Ecto neural progenitor cell (in vitro differentiated cells): ENCODE measurements at regions not wholly inside any gene's neighbourhood (a gene's known extent, or its start where the extent isn't known, plus 50 kb on each side); places are given as distances from the start of the nearest gene placed in this dataset.
"Not testable (repeated sequence)": the region's sequence is repeated elsewhere in the genome, so short reads cannot be mapped to it uniquely, and the experiment has no call there.

Experiments
- DNase-seq: peaks from one replicate; pipeline ENCODE4 v3.0.0-alpha.2; 2018; ENCODE audit warnings: low spot score

- DNase-seq = no peak
Observed at GRCh38 chr4:64821219-64821976, 412.1 kb upstream of the TECRL start.

DNA sequence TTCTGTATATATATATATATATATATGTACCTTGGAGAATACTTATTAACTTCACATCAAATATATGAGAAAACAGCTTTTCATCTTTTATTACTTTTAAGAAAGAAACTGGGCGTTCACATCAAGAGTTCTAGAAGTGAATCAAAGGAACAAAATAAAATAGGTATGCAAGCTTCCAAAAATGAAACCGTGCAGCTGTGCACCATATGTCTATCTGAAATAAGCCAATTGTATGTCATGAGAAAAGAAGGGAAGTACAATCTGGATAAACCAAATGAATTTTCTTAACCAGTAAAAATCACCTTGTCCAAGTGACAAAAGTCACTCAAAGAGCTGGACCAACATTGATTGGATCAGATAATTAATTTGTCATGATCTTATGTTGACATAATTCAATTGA lies 405.4 kb upstream of the TECRL start:
- DNase-seq = no peak

- no peak for DNase-seq
Observed at GRCh38 chr4:64807821-64808220, 398.6 kb upstream of the TECRL start.

- DNase-seq = peak; percentile 36
Observed at GRCh38 chr4:64799751-64800150, 390.5 kb upstream of the TECRL start.

DNA sequence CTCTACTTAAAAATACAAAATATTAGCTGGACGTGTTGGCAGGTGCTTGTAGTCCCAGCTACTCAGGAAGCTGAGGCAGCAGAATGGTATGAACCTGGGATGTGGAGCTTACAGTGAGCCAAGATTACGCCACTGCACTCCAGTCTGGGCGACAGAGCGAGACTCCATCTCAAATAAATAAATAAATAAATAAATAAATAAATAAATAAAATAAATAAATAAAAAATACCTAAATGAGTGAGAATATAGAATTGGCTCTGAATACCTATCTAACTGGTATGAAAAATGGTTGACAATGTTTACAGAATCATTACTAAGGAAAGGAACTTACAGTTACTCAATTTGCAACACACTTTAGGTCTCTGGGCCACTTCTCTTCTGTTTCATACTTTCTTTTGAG lies 389.6 kb upstream of the TECRL start:
- DNase-seq = not testable (repeated sequence)

GRCh38 chr4:64796581-64796980 lies 387.3 kb upstream of the TECRL start:
- DNase-seq = no peak

DNA sequence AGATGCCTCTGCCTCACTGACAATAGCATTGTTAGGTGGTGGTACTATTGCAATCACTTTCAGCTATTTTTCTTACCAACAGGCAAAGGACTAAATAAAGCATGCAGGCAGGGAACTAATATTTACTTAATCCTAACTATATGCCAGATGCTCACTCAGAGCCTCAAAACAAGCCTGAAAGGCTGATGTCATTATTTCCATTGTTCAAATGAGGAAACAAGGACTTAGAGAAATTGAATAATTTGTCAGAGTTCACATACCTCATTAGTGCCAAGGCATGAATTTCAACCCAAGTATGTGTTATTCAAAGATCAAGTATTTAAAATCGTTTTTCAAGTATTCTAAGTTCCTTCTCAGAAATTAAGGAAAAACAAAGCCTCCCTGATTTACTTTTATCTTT lies 374.9 kb upstream of the TECRL start:
- no peak for DNase-seq

- DNase-seq = no peak
Observed at GRCh38 chr4:64781737-64782326, 372.6 kb upstream of the TECRL start.

DNA sequence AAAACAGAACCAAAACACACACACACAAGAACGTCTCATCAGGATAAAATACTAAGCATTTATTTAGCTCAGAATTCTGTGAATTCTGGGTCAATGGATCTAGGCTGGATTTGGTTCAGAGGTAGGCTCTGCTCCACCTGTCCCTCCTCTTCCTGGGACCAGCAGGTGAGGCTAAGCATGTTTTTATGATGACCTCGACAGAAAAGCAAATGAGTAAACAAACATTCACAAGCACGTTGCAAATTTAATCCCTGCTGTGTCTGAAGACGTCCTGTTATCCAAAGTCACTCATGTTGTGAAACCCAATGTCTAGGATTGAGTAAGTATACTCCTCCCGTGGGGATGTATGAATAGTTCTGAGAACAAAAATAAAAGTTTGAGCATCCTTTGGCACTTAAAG lies 371.4 kb upstream of the TECRL start:
- no peak for DNase-seq

DNA sequence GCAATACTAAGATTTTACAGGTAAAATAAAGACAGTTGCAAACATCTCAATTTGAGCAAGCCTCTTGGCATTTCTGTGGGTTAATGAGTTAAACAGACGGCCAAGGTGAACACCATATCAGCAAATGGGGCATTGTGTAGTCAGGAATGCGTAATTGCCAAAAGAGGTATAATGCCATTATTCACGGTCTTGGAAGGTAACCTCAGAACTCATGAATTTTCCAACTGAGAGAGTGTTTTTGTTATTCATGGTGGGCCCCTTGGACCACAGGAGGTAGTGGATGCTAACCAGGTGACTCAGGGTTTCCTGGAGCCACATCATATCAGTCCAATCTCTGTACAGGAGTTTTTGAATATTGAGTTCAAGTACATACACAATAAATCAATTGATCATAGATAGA lies 368.0 kb upstream of the TECRL start:
- DNase-seq = no peak

DNA sequence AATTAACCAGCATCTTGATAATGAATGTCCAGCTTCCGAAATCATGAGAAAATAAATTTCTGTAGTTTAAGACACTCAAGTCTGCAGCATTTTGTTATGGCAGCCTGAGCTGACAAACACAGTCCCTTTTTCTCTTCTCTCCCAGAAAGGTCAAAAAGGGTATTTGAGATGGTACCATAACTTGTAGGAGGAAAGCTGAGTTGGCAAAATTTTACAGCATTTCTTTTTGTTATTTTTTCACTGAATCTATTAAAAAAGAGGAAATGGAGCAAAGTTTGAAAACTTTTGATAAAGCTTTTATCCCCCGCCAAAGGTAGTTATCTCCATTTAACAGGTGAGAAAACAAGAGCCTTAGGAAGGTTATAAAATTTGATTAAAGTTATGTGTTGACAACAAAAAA lies 367.6 kb upstream of the TECRL start:
- no peak for DNase-seq

DNA sequence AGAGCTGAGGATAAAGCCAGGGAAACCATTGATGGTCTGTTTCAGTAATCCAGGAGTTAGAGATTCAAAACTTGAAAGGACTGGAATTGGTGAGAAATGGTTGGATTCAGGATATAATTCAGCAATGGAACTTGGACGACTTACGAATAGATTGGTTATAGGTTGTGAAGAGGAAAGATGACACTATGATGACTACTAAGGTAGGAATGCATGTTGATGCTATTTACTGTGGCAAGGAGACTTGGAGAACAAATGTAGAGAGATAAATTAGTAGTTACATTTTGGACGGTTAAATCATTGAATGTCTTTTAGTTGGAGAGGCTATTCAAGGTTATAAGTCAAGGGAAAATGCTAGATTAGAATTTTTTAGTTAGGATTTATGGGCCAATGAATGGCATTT lies 365.4 kb upstream of the TECRL start:
- no peak for DNase-seq

- DNase-seq = no peak
Observed at GRCh38 chr4:64771149-64771548, 361.9 kb upstream of the TECRL start.

- no peak for DNase-seq
Observed at GRCh38 chr4:64767547-64767946, 358.3 kb upstream of the TECRL start.

- DNase-seq = no peak
Observed at GRCh38 chr4:64766565-64766964, 357.3 kb upstream of the TECRL start.

- no peak for DNase-seq
Observed at GRCh38 chr4:64756016-64756415, 346.8 kb upstream of the TECRL start.

DNA sequence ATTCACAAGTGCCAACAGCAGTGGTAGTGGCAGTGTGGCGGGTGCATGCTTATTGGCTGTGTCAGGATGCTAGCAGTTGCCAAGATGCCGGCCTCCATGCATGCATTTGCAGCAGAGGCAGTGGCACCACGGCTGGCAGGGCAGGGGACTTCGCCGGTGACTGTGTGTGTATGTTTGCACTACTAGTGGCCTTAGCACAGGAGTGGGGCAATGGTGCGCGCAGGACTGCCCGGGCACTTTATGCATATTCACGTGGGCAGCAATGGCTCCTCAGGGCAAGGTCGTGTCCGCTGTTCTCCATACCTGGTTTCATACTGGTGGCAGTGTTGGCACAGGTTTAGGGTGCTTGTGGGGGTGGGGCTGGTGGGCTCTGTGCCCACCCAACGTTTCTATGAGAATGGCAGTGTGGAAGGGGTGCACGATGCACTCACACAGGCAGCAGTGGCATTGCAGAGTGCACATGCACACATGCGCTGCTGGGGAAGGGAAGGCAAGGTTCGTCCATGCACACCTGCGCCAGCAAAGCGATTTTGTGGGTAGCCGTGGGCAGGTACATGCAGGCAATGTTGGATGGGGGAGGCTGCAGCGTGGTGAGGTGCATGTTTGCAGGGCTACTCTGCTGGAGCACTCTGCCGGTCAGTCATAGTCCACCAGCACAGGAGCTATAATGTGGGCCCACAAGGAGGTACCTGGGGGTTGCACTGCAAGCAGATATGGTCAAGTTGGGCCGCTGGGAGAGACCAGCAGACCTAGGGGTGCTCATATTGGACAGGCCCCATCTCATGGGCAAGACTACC lies 338.9 kb upstream of the TECRL start:
- no peak for DNase-seq

GRCh38 chr4:64738240-64738639 lies 329.0 kb upstream of the TECRL start:
- no peak for DNase-seq

- DNase-seq = not testable (repeated sequence)
Observed at GRCh38 chr4:64737854-64738138, 328.5 kb upstream of the TECRL start.

GRCh38 chr4:64737026-64737853 lies 328.0 kb upstream of the TECRL start:
- no peak for DNase-seq

- no peak for DNase-seq
Observed at GRCh38 chr4:64729561-64729960, 320.3 kb upstream of the TECRL start.

DNA sequence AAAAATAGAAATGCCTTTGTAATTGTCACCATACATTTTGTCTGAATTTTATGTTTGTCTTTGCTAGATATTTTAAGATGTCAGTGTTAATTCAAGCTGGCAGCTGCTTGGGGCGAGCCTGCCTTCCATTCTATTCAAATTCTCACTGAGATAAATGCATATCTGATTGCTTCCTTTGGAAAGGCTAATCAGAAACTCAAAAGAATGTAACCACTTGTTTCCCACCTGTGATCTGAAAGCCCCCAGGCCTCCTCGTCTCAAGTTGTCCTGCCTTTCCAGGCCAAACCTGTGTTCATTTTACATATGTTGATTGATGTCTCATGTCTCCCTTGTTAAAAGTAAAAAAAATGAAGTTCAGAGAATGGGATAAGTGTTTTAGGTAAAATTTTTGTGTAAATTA lies 318.7 kb upstream of the TECRL start:
- no peak for DNase-seq

DNA sequence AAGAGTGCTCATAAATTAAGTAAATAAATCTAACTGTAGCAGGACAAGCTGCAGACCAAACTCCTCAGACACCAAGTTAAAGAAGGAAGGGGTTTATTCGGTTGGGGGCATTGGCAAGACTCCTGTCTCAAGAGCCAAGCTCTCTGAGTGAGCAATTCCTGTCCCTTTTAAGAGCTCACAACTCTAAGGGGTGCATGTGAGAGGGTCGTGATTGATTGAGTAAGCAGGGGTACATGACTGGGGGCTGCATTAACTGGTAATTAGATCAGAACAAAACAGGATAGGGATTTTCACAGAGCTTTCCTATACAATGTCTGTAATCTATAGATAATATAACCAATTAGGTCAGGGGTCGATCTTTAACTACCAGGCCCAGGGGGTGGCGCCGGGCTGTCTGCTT lies 318.1 kb upstream of the TECRL start:
- not testable (repeated sequence) for DNase-seq
